Stimulated activated CD4-positive, alpha-beta T cell treated with anti-CD3 and anti-CD28 coated beads, Interleukin-4, amount 100 ng/mL, for 48 hours (primary cell): ENCODE measurements at regions not wholly inside any gene's neighbourhood (a gene's known extent, or its start where the extent isn't known, plus 50 kb on each side); places are given as distances from the start of the nearest gene placed in this dataset.

Source experiments
- DNase-seq, 2 donors: peaks; one replicate each; pipeline ENCODE4 v3.0.0-alpha.2; 2020; ENCODE audit warnings: low read depth in 2 of 2

DNA sequence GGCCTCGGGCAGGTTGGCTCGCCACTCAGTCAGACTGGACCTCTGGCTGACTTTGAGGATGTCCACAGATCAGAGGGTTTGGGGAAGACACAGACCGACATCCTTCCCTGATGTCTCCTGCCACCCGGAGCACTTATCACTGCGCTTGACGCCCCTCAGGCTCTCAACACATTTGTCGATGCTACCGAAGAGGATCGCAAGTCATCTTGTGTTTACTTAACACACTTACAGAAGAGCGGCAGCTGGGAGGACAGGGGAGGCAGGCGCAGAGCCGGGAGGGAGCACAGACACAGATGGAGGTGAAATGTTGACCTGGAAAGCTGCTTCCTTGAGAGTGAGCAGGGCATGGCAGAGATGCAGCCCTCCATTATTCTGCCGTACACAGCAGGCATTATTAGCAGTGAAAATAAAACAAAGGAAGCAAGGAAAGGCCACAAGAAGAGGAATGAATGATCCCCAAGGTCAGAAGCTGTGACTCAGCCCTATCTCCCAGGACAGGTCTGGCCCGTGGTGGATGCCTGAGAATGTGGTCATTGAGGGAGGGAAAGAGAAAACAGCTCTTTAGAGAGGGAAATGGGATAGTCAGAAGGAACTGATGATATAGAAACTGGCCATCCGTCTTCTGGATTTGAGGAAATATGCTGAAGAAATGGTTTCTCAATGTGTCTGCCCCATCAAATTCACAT lies 549.5 kb upstream of the ARGLU1 start:
- no peak for DNase-seq

DNA sequence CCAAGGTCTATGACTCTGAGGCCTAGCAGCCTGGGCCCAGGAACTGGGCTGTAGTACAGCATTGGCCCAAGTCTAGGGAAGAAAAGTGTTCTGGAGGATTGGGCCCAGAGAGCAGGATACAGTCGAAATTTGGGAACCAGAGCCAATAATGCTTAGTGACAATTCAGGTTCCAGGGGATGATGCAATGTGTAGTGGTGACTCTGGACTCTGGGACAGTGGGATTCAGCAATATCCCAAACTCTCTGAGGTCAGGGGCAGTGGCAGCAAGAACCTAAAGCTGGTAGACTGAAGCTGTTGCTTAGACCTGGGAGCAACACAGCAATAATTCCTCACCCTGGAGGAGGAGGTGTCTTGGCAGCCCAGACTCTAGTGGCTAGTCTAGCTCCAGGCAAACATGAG lies 545.5 kb upstream of the ARGLU1 start:
- no peak for DNase-seq

DNA sequence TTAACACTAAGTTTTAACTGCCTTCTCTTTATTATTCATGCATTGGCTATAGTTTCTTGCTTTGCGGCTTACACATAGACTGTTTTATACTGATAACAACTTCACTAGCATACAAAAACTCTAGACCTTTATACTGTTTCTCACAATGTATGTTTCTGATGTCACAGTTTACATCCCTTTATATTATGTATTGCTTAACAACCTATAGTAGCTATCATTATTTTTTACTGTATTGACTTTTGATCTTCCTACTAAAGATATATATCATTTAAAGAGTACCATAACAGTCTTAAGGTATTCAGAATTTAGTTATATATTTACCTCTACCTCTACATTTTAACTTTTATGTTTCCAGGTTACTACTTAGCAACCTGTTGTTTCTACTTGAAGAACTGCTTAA lies 543.3 kb upstream of the ARGLU1 start:
- no peak for DNase-seq

DNA sequence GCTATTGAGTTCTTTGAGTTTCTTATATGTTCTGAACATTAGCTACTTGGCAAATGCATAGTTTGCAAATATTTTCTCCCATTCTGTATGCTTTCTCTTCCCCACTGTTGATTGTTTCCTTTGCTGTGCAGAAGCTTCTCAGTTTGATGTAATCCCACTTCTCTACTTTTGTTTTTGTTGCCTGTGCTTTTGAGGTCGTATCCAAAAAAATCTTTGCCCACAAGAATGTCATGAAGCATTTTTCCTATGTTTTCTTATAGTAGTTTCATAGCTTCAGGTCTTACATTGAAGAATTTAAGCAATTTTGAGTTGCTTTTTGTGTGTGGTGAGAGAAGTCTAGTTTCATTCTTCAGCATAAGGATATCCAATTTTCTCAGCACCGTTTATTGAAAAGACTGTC lies 536.7 kb upstream of the ARGLU1 start:
- no peak for DNase-seq

DNA sequence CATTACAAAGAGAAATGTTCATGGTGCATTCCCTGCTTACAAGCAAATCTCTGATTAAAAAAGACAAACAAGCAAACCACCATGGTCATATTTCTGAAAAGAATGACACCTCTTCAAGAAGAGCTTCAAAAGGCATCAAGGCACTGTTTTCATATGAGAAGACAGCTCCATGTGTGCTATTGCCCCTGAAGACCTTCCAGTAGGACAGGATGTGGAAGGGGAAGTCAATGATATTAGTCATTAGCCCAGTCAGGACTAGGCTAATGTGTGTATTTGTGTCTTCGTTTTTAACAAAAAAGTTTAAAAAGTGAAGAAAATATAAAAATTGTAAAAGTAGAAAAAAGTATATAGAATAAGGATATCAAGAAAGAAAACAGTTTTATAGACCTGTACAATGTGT lies 534.7 kb upstream of the ARGLU1 start:
- DNase-seq: no peak

DNA sequence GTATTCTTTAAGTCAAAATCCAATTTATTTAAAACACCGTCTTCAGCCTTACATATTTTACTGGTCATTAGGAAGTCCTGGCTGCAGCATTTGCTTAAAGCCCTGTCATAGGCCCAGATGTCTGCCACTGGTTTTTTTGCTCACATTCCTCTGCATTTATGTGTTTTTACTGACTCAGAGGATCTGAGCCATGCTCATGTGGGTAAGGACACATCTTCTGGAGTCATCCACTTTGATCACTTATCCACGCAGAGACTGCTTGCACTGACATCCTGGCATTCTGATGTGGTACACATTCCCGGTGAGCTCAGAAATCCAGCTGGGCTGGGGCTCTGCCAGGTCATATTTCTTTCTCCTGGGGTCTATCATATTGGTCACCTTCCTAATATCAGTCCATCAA lies 531.7 kb upstream of the ARGLU1 start:
- DNase-seq: no peak

DNA sequence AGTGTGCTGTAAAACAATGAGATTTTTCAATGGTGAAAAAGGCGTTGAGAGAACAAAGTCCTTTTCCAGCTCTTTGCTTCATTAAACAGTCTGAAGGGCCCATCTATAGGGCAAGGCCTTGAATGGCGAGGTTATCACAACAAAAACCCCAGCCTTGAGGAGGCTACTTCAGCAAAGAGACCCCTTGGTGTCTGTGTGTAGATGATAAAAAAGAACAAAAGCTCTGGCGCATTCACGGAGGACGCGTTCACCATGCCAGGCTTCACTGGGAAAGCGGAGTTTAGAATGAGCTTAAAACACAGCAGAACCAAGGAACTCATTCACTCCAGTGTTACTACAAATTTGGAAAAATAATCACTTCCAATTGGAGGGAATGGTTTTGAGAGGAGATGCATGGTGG lies 530.0 kb upstream of the ARGLU1 start:
- DNase-seq: no peak

DNA sequence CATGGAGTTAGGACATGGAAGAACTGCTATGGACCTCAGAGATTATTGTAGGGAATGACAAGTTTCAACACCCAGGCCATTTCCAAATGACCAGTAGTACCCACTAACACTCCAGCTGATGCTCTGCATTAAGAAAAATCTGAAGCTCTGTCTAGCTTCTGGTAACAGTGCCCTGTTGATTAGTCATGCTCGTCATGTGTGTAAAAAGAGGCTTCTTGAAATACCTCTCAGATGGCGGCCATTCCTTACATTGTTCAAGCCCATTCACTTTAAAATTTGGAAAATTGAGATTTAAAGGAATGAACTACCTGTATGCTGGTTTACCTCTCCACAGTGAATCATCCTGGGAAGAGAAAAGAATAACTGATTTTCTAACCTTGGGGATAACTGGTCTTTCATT lies 527.9 kb upstream of the ARGLU1 start:
- DNase-seq: no peak

DNA sequence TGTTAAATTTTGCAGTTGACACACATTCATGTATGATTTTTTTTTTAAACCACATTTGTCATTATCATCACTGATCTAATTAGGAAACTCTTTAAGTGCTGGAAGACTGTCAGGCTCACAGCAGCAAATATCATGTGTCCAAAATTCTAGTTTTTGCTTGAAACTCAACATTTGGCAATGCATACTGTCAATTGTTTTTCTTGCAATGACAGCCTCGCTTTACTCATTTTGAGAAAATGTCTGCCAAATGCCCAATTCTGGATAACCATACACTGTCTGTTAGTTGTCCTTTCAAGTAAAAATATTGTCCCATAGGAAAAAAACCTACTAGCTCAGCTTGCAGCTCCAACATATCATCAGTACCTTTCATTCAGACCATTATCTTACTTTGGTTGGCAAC lies 523.9 kb upstream of the ARGLU1 start:
- DNase-seq: no peak

DNA sequence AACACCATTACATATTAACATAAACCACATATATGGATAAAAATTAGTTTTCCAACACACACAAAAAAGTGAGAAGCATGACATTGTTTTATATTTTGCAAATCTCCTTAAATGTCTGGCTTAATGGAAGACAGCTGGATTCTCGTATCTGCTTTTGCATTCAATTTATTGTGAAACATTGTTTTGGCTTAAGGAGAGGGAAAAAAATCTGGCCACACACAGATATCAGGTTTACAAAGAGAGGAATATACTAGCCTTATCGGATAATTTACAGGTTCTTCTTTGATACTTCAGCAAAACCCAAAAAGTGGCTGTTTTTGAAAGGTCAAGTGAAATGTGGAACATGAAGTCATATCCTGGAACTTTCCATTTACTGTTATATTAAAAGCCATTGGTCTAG lies 523.5 kb upstream of the ARGLU1 start:
- DNase-seq: no peak

DNA sequence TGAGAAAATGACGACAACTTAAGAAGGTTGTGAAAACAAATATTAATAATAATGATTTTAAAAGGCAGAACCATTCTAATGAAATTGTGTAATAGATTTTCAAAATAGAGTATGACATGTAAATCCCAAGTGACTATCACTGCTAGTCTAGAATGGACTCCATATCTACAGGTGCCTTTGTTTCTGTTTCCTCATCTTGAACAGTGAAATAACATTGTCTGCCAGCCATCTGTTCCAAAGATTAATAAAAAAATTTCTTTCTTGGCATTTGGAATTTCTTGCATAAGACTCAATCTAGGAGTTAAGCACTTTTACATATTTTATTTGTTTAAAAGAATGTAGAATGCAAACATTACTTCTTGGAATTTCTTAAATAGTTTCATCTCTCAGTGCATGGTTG lies 520.1 kb upstream of the ARGLU1 start:
- no peak for DNase-seq

DNA sequence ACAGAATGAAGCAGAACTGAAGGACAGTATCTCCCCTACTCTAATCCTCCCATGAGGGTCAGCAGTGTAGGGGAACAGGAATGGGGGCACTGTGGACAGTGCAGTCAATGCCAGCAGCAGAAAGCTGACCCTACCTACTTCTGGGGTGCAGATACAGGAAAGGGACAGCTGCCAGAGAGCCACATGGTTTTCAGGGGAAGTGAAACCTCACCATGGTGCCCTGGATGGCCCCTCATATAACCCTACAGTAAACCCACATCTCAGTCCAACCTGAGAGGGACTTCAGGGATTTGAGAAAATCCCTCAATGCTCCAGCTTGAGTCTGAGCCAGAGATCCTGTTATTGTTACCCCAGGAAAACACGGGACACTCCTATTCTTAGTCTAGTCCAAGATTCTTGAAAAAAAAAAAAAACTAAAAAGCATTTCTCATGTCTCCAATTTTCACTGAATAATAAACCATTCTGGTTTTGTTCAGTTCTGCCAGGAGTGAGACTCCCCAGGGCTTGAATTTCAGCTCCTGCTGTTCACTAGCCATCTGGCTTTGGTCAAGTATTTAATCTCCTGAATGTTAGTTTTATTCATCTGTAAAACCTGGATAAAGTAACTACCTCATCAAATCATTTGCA lies 511.6 kb upstream of the ARGLU1 start:
- DNase-seq: no peak

DNA sequence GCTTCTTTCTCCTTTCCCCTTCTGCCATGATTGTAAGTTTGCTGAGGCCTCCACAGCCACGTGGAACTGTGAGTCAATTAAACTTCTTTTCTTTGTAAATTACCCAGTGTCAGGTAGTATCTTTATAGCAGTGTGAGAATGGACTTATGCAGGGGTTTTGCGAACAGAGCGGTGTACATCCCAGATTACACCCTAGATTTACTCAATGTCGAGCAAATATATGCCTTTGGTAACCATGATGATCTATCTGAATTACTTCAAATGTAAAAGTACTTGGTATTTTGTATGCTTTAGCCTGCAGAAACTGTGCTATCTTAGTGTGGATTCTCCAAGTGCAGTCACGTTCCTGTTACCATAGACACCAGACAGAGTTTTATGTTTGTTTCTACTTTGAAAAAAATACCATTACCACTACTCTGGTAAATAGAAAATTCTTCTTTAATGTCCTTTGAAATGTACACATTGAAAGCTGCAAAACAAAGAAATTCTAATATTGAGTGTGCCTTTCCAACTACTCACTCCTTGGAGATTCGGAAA lies 510.4 kb upstream of the ARGLU1 start:
- DNase-seq: no peak

DNA sequence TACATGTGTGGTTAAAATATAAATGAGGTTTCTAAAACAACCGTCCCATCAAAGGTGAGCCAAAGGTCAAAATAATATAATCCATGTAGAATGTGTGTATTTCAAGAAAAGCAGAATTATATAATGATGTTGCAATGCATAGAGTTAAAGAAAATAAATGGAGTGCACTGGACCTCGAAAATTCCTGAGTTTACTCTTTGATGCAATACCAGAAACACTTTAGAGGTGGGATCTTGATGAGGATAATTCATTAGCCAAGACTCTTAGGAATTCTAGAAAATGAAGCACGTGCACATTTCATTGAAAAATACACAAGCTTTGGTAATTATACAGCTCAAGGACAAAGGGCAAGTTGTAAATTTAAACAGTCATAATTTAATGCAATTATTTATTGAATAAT lies 508.9 kb upstream of the ARGLU1 start:
- DNase-seq: no peak

DNA sequence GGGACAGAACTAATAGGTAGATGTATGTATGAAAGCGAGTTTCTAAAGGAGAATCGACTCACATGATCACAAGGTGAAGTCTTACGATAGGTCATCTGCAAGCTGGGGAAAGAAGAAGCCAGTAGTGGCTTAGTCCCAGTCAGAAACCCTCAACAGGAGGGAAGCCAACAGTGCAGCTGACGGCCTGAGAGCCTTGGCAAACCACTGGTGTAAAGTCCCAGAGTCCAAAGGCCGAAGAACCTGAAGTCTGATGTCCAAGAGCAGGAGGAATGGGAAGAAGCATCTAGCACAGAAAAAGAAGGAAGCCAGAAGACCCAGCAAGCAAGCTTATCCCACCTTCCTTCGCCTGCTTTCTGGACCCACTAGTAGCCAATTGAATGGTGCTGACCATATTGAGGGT lies 507.6 kb upstream of the ARGLU1 start:
- no peak for DNase-seq

DNA sequence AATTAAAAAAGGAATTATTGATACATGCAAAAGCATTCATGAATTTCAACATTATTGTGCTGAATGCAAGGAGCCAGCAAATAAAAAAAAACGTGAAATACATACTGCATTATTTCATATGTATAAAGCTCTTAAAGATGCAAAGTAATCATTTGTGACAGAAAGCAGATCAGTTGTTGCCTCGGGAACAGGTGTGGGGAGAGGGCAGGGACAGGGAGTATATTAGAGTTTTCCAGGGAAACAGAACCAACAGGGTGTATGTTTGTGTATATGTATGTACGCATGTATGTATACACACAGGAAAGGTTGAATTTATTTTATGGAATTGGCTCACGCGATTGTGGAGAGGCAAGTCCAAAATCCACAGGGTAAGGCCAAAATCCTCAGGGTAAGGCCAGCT lies 502.9 kb upstream of the ARGLU1 start:
- DNase-seq: no peak

DNA sequence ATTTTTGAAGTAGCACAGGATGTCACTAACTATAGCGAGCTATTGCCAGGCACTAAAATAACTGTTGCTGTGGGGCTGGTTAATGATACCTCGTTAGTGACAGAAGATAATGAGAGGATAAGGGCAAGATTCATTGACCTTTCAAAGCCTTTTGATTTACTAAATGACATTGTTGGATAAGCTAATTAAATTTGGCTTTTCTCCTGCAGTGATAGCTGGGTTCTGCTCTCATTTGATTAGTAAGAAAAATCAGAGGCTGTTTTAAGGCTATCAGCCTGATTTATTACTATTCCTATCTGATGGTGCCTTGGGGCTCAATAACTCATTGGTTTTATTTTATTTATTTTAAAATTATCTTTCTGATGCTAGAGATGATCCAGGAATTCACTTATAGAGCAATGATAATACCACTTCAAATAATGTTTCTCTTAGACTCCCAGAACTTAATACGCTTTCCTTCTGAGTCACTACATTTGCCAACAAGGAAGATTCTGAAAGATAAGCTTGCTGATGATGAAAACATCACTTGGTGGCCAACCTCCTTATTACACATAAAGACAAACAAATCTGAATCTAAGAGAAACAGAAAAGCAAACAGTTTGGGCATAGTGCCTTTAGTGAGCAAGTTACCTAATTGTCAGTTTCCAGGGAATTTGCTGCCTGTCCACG lies 501.3 kb upstream of the ARGLU1 start:
- no peak for DNase-seq

DNA sequence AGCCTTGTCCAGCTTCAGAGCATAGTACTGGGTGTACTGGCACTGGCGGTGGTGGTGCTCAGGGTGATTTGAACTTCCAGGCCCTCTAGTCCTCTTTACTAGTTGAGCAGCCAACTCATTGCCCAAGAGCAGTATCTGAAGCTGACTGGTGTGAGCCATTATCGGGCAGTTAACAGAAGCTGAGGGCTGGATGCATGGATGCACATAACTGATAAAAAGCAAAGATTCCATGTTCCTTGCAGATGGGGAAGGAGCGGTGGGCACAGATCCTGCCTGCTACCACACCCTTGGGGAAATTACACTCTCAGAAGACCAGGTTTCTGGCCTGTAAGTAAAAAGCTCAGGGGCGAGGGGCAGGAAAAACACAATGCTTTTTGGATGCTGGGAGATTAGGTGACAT lies 499.4 kb upstream of the ARGLU1 start:
- DNase-seq: no peak

DNA sequence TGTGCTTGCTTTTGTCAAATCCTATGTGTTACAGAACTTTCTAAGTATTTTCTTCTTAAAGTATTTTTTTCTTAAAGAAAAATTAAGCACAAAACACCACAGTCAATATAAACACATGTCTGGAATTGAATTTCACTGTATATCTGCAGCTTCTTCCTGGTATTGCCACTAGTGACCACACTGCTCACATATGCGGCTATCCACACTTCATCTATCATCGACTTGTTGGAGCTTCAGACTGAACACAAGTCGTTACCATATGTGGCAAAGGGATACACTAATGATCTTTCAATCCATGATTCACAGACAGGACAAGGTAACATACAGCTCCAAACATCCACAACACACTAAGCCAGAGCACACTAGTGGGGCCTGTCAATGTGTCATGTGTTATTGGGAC lies 498.4 kb upstream of the ARGLU1 start:
- DNase-seq: no peak

DNA sequence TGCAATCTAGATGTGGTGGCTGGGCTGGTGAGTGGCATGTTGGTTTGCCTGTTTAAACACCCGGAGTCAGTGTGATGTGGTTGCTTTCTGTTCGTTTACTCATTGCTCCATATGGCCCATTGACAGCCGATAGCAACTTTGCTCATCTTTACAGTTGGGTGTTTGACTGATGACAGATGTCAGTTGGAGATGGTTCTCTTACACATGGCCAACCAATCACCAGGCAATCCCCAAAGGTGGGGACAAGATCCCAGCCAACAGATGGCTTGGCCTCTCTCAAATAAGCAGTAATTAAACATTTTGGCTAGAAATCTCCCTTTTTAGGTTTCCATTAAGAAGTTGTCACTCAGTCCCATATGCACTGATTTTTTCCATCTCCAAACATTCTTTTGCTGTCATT lies 497.1 kb upstream of the ARGLU1 start:
- DNase-seq: no peak

DNA sequence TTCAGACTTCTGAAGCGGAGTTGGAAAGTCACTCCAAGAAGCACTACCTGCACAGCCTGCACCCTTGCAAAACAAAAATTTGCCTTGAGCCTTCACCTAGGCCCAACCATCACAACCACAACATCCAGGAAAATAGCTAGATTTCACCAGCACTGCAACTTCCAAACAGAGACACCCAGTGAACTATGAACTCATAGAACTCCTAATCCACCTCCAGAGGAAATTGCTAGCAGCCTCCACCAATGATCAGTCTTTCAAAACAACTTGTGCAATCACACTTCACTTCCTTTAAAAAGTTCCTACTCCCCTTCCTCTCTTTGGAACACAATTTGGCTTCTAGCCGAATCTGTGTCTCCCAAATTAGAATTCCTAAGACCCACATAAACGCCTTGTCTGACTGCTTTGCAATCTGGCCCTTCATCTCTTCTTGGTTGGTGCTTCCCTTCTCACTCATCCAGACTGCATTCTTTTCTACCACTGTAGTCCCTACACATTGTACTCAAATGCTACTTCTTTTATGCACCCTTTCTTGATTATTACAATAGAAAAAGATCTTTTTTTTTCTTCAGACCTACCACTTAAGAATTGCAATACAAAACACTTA lies 489.2 kb upstream of the ARGLU1 start:
- no peak for DNase-seq

DNA sequence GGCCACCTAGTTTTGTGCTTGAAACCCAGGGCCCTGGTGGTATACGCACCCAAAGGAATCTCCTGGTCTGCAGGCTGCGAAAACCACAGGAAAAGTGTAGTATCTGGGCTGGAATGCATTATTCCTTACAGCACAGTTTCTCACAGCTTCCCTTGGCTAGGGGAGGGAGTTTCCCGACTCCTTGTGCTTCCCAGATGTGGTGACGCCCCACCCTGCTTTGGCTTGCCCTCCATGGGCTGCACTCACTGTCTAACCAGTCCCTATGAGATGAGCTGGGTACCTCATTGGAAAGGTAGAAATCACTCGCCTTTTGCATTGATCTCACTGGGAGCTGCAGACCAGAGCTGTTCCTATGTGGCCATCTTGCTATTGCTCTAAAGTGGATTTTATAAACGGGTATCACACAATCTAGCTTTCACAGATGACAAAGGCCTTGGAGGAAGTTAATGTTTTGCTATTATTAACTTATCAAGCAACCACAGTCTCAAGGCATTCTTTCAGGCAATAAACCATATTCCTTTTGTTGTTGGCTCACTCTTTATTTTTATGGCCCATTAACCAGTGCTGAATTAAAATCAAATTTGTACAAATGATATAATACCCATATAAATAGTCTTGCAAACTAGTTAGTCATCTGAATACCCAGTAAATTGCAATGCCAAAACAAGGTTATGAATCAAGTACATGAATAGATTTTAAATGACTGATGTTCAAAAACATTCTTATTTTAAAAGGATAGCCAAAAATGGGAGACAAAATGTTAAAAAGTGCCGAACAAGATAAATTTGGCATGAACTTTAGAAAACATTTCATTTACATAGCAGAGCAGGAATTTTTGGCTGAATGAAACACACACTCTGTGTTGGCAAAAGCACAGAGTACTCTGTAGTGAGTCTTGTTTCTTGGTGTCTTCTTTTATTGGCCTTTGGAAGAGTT lies 475.4 kb upstream of the ARGLU1 start:
- no peak for DNase-seq
